Left renal cortex interstitium (tissue), 4 donors: ENCODE measurements at regions not wholly inside any gene's neighbourhood (a gene's known extent, or its start where the extent isn't known, plus 50 kb on each side); places are given as distances from the start of the nearest gene placed in this dataset.
"Not testable (repeated sequence)": the region's sequence is repeated elsewhere in the genome, so short reads cannot be mapped to it uniquely, and the experiment has no call there.

Source experiments
- DNase-seq, 4 donors: peaks; one replicate each; pipeline ENCODE4 v3.0.0-alpha.2; 2013; ENCODE audit warnings: low read depth in 4 of 4, low spot score in 2 of 4, missing footprints in 1 of 4

GRCh38 chr4:66229885-66230284 lies 559.6 kb upstream of the EPHA5 start:
- no peak for DNase-seq

- DNase-seq = no peak
Measured at GRCh38 chr4:66225539-66225938, 555.2 kb upstream of the EPHA5 start.

- no peak for DNase-seq
Measured at GRCh38 chr4:66223068-66223703, 552.9 kb upstream of the EPHA5 start.

- DNase-seq = no peak
Measured at GRCh38 chr4:66219401-66219800, 549.1 kb upstream of the EPHA5 start.

GRCh38 chr4:66216252-66216651 lies 546.0 kb upstream of the EPHA5 start:
- no peak for DNase-seq

GRCh38 chr4:66212489-66212888 lies 542.2 kb upstream of the EPHA5 start:
- DNase-seq = no peak

GRCh38 chr4:66204534-66205247 lies 534.4 kb upstream of the EPHA5 start:
- DNase-seq = no peak

- no peak for DNase-seq
Measured at GRCh38 chr4:66202870-66203269, 532.6 kb upstream of the EPHA5 start.

- no peak for DNase-seq
Measured at GRCh38 chr4:66197451-66197850, 527.2 kb upstream of the EPHA5 start.

GRCh38 chr4:66193487-66193886 lies 523.2 kb upstream of the EPHA5 start:
- no peak for DNase-seq

GRCh38 chr4:66187175-66187720 lies 517.0 kb upstream of the EPHA5 start:
- DNase-seq = no peak

- DNase-seq = no peak
Measured at GRCh38 chr4:66186095-66186494, 515.8 kb upstream of the EPHA5 start.

- no peak for DNase-seq
Measured at GRCh38 chr4:66182636-66183035, 512.3 kb upstream of the EPHA5 start.

GRCh38 chr4:66178906-66179305 lies 508.6 kb upstream of the EPHA5 start:
- DNase-seq = no peak

- DNase-seq = no peak
Measured at GRCh38 chr4:66169341-66169740, 499.1 kb upstream of the EPHA5 start.

GRCh38 chr4:66164869-66165268 lies 494.6 kb upstream of the EPHA5 start:
- DNase-seq = no peak

- no peak for DNase-seq
Measured at GRCh38 chr4:66160606-66161005, 490.3 kb upstream of the EPHA5 start.

- DNase-seq = no peak
Measured at GRCh38 chr4:66157594-66157993, 487.3 kb upstream of the EPHA5 start.

GRCh38 chr4:66130042-66130441 lies 459.8 kb upstream of the EPHA5 start:
- no peak for DNase-seq

GRCh38 chr4:66123831-66124413 lies 453.6 kb upstream of the EPHA5 start:
- no peak for DNase-seq

- DNase-seq = no peak
Measured at GRCh38 chr4:66123190-66123589, 452.9 kb upstream of the EPHA5 start.

GRCh38 chr4:66115231-66115630 lies 444.9 kb upstream of the EPHA5 start:
- not testable (repeated sequence) for DNase-seq
